ENCODE measurements at regions not wholly inside any gene's neighbourhood (a gene's known extent, or its start where the extent isn't known, plus 50 kb on each side); places are given as distances from the start of the nearest gene placed in this dataset.
"Not testable (repeated sequence)": the region's sequence is repeated elsewhere in the genome, so short reads cannot be mapped to it uniquely, and the experiment has no call there.

GRCh38 chr19:5290336-5291262 is 50.0 kb downstream of the PTPRS start:
- in situ Hi-C loops (cut with HindIII; ENCODE audit: low sequenced_read_pairs), result no loop called here

DNA sequence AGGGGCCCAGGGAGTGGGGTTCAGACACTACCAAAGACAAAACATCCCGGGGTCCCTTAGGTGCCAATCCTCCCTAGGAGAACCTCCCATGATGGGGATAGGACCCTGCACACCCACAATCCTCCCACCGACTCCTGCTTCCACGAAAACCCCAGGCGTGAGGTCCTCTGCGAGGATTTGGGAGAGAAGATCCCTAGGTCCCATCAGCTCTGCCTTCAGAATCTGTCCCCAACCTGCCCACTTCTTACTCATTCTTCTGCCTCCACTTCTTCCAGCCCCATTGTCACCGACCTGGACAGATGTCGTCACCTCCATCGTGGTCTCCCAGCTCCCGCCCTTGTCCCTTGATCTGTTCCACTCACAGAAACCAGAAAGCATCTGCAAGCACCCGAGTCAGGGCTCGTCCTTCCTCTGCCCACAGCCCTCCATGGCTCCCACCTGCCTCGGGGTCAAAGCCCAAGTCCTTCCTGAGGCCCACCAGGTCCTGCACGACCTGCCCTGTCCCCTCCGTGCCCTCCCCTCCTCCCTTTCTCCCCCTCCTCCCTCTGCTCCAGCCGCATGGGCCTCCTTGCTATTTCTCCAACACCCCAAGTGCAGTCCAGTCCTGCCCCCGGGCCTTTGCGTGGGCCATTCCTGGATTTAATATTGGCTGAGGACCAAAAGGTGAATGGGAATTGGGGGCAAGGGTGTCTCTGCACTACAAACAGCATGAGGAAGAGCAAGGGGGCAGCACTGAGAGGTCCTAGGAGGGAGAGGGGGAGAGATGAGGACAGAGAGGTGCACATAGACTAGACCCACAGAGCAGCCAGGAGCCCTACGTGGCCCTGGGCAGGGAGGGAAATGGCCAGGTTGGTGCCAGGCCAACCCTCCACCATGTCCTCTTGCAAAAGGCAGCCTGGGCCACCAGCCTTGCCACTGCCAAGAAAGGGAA is 51.3 kb downstream of the PTPRS start:
- in situ Hi-C loops (cut with HindIII; ENCODE audit: low sequenced_read_pairs), result no loop called here

DNA sequence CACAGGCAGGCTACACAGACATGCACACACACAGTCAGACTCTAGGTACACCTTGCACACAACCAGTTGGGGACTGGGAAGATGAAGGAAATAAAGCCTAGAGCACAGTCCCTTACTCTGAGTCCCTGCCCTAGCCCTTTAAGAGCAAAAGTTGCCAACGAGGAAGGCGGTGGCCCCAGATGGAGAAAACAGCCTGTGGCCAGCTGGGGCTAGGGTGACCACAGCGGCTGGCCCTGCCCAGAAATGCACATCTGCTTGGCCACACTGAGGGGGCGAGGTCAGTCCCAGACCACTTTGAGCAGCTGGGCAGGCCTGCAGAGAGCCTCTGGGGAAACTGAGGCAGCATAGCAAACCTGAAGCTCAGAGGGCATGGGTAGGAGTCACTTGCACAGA is 52.3 kb downstream of the PTPRS start:
- in situ Hi-C loops (cut with HindIII; ENCODE audit: low sequenced_read_pairs), result no loop called here

GRCh38 chr19:5287066-5287465 is 53.5 kb downstream of the PTPRS start:
- in situ Hi-C loops (cut with HindIII; ENCODE audit: low sequenced_read_pairs), result no loop called here

DNA sequence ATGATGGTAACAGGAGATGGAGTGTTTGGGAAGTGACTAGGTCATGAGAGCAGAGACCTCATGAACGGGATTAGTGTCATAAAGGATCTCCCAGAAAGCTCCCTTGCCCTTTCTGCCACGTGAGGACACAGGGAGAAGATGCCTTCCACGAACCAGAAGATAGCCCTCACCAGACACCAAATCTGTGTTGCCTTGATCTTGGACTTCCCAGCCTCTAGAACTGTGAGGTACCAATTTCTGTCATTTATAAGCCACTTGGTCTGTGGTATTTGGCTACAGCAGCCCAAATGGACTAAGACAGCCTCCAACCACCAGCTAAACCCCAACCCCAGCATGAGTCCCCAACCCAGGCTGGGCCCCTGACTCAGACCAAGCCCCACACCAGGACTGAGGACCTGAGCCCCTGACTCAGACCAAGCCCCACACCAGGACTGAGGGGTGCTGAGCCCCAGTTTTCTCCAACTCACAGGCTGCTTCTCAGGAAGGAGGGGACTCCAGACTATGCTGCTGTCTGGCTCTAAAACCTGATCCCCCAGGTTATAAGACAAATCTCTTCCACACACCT is 54.1 kb downstream of the PTPRS start:
- in situ Hi-C loops (cut with HindIII; ENCODE audit: low sequenced_read_pairs), result no loop called here

- in situ Hi-C loops (cut with HindIII; ENCODE audit: low sequenced_read_pairs), result no loop called here
Observed at GRCh38 chr19:5285955-5286354, 54.7 kb downstream of the PTPRS start.

- in situ Hi-C loops (cut with HindIII; ENCODE audit: low sequenced_read_pairs), result no loop called here
Observed at GRCh38 chr19:5285311-5285710, 55.3 kb downstream of the PTPRS start.

DNA sequence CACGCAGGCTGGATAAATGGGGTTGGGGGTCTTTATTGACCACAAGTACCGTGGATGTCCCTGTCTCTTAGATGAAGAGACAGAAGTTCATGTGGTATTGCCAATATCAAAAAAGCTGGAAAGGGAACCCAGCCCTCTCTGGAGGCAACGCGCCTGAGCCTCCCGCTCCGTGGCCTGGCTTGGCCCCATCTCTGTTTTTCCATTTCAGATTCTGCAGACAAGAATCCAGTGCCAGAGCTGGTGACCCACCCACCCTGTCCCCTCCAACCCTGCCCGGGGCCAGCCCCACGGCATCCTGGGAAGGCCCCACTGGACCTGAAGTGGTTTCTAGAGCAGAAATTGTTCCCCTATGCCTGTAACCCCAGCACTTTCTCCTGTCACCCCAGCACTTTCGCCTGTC is 57.7 kb downstream of the PTPRS start:
- in situ Hi-C loops (cut with HindIII; ENCODE audit: low sequenced_read_pairs), result no loop called here

DNA sequence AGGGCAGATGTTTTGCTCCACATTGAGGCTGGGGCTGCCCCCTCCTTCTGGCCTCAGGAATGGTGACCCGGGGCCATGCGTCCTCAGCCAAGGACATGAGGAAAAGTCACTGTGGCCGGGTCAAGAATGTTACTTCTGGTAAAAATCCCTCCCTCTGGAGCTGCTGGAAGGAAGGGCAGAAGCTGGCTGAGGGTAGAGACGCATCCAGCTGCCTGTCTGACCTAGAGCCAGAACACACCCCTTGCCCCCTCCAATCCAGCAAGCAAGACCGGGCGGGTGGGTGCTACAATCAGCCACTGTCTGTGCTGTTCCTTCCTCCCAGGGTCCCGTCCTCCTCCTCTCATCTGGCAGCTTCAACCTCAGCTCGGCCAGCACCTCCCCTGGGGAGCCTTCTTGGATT is 59.0 kb downstream of the PTPRS start:
- in situ Hi-C loops (cut with HindIII; ENCODE audit: low sequenced_read_pairs), result no loop called here

GRCh38 chr19:5275668-5276067 is 64.9 kb downstream of the PTPRS start:
- in situ Hi-C loops (cut with HindIII; ENCODE audit: low sequenced_read_pairs), result not testable (repeated sequence)

GRCh38 chr19:5273782-5274181 is 66.8 kb downstream of the PTPRS start:
- in situ Hi-C loops (cut with HindIII; ENCODE audit: low sequenced_read_pairs), result no loop called here

DNA sequence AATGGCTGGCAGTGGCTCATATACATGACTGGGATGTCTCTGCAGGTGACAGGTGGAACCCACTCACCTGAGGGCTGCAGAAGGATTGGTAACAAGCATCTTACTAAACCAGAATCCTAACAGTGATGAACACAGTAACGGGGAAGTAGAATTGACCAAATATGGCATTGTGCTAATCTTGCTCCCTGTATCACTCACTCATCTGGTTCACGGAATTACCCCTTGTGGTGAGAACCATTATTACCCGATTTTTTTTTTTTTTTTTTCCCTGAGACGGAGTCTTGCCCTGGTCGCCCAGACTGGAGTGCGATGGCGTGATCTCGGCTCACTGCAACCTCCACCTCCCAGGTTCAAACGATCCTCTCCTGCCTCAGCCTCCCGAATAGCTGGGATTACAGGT is 69.5 kb downstream of the PTPRS start:
- in situ Hi-C loops (cut with HindIII; ENCODE audit: low sequenced_read_pairs), result no loop called here

DNA sequence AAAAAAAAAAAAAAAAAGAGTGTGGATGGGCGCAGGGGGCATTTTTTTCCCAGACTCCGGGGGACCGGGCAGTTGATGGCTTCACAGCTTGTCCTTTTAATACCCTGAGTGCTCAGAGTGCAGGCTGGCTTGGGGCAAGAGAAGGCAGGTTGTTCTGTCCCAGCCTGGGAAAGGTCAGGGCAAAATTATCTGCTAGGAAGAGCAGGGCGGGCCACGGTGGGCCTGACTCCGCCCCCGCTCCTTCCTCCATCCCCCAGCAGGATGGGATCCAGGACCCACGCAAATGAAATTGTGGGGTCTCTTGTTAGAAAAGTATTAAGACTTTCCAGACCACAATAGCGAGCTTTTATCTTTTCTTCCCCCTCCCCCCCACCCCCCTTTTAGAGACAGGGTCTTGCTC is 70.7 kb downstream of the PTPRS start:
- in situ Hi-C loops (cut with HindIII; ENCODE audit: low sequenced_read_pairs), result no loop called here

DNA sequence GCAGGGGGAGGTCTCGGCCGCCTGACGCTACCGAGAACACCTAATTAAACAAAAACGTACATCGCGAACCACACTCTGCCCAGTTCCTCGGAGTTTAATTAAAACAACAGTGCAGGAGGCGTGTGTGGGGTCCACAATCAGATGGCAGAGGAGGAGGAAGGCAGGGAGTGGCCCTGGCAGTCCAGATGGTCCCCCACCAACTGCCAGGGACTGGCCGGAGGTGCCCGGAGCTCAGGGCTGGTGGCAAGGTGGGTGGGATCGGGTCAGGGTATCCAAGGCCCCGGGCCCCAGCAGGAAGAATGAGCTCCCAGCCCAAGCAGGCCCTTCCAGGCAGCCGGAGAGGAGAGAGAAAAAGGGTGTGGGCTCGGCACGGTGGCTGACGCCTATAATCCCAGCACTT is 71.3 kb downstream of the PTPRS start:
- in situ Hi-C loops (cut with HindIII; ENCODE audit: low sequenced_read_pairs), result no loop called here

DNA sequence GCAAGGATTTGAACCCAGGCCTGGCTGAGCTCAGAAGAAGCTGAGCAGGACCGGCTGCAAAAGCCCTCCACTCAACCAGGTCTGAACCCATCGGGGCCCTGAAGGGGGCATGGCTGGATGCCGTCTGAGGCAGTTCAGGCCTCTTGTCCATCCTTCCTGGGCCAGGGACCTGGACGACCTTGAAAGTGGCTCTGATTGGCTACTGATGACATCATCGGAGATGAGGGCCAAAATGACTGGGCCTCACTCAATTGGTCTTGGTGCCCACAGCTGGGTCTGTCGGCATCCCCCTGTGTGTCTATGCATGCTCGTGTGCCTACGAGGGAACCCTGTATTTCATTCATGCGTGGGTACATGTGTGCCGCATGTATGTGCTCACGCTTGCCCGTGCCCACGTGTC is 71.8 kb downstream of the PTPRS start:
- in situ Hi-C loops (cut with HindIII; ENCODE audit: low sequenced_read_pairs), result no loop called here

DNA sequence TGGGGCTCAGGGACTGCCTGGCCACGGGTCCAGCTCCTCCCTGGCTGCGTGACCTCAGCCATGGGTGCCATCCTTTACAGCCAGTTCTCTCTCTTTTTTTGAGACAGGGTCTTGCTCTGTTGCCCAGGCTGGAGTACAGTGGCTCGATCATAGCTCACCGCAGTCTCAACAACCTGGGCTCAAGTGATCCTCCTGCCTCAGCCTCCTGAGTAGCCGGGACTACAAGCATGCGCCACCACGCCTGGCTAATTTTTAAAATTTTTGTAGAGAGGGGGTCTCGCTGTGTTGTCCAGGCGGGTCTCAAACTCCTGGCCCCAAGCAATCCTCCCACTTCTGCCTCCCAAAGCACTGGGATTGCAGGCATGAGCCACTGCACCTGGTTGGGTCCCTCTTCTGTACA is 75.4 kb downstream of the PTPRS start:
- in situ Hi-C loops (cut with HindIII; ENCODE audit: low sequenced_read_pairs), result no loop called here

DNA sequence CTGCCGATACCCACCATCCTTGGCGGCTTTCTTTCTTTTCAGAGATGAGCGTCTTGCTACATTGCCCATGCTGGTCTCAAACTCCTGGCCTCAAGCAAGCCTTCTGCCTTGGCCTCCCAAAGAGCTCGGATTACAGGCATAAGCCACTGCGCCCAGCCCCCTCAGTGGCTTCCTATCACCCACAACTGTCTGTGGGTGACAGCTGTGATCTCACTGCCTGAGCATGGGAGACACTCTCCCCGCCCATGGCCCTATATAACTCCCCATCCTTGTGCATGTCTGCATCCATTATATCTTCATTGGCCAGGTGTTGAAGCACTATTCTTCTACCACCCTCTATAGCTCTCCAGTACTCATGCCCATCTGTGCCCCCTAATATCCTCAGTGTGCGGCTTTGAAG is 76.2 kb downstream of the PTPRS start:
- in situ Hi-C loops (cut with HindIII; ENCODE audit: low sequenced_read_pairs), result no loop called here

- in situ Hi-C loops (cut with HindIII; ENCODE audit: low sequenced_read_pairs), result no loop called here
Observed at GRCh38 chr19:5263615-5264014, 77.0 kb downstream of the PTPRS start.

DNA sequence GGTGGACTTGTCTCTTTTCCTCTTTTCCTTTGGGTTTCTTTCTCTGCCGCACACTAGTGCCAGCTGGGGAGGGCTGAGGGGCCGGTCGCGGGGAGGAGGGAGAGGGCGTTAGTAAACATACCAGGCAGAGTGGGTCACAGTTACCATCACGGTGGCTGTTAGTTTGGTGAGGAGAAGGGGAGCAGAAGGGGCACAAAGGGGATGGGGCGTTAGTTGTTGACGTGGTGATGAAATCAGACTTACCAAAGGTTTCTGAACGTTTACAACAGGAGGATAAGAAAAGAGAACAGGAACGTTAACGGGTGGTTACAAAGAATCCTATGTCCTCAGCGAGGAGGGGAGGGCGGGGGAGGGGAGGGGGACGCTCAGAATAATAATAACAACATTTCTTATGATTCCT is 77.9 kb downstream of the PTPRS start:
- in situ Hi-C loops (cut with HindIII; ENCODE audit: low sequenced_read_pairs), result no loop called here

GRCh38 chr19:5261156-5261890 is 79.3 kb downstream of the PTPRS start:
- in situ Hi-C loops (cut with HindIII; ENCODE audit: low sequenced_read_pairs), result no loop called here

Measured in endothelial cell of hepatic sinusoid (primary cell).